HG02981 (cell line): ENCODE measurements at regions not wholly inside any gene's neighbourhood (a gene's known extent, or its start where the extent isn't known, plus 50 kb on each side); places are given as distances from the start of the nearest gene placed in this dataset.

ENCODE experiments used
- ATAC-seq: cut with Tn5 transposase; IDR thresholded peaks from one replicate; pipeline ENCODE4 v1.9.1; 2021; ENCODE audit warnings: mild to moderate bottlenecking, moderate library complexity; ENCODE audit not compliant: unreplicated experiment

- no peak for ATAC-seq
Measured at GRCh38 chr1:163712321-163712720, 390.6 kb downstream of the NUF2 start.

GRCh38 chr1:163720294-163720693 lies 398.5 kb downstream of the NUF2 start:
- ATAC-seq, result no peak

GRCh38 chr1:163725551-163725950 lies 403.8 kb downstream of the NUF2 start:
- ATAC-seq, result no peak

- no peak for ATAC-seq
Measured at GRCh38 chr1:163730411-163730821, 408.7 kb downstream of the NUF2 start.

GRCh38 chr1:163737261-163737660 lies 415.5 kb downstream of the NUF2 start:
- no peak for ATAC-seq

GRCh38 chr1:163744301-163744887 lies 422.6 kb downstream of the NUF2 start:
- no peak for ATAC-seq

GRCh38 chr1:163745204-163745603 lies 423.4 kb downstream of the NUF2 start:
- ATAC-seq, result no peak

- no peak for ATAC-seq
Measured at GRCh38 chr1:163747261-163747660, 425.5 kb downstream of the NUF2 start.

- no peak for ATAC-seq
Measured at GRCh38 chr1:163747855-163748254, 426.1 kb downstream of the NUF2 start.

- no peak for ATAC-seq
Measured at GRCh38 chr1:163758977-163759670, 437.4 kb downstream of the NUF2 start.

GRCh38 chr1:163761898-163762297 lies 440.1 kb downstream of the NUF2 start:
- ATAC-seq, result no peak

- ATAC-seq, result no peak
Measured at GRCh38 chr1:163766257-163766918, 444.6 kb downstream of the NUF2 start.

GRCh38 chr1:163768576-163768975 lies 446.8 kb downstream of the NUF2 start:
- no peak for ATAC-seq

GRCh38 chr1:163770265-163770664 lies 448.5 kb downstream of the NUF2 start:
- ATAC-seq, result no peak

GRCh38 chr1:163771637-163772036 lies 449.9 kb downstream of the NUF2 start:
- no peak for ATAC-seq

GRCh38 chr1:163772246-163772645 lies 450.5 kb downstream of the NUF2 start:
- no peak for ATAC-seq

GRCh38 chr1:163773396-163773795 lies 451.6 kb downstream of the NUF2 start:
- no peak for ATAC-seq

- ATAC-seq, result no peak
Measured at GRCh38 chr1:163774401-163774945, 452.7 kb downstream of the NUF2 start.

- ATAC-seq, result no peak
Measured at GRCh38 chr1:163774978-163775620, 453.3 kb downstream of the NUF2 start.

GRCh38 chr1:163777205-163777604 lies 455.5 kb downstream of the NUF2 start:
- no peak for ATAC-seq

- no peak for ATAC-seq
Measured at GRCh38 chr1:163781146-163781545, 459.4 kb downstream of the NUF2 start.
